ENCODE measurements at regions not wholly inside any gene's neighbourhood (a gene's known extent, or its start where the extent isn't known, plus 50 kb on each side); places are given as distances from the start of the nearest gene placed in this dataset.

DNA sequence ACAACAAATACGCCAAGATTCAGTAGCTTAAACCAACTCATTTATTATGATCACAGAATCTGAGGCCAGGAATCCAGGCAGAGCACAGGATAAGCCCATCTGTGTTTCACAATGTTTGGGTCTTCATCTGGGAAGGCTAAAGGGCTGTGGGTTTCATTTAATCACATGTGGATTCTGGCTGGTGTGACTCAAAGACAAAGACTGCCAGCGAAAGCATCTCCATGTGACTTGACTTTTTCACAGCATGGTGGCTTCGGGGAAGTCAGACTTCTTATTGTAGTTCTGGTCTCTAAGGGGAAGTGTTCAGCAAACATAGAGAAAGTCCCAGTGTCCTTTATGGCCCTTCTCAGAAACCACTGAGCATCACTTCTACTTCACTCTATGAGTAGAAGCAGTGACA lies 1014.4 kb upstream of the GOT2 start:
- H3K27ac ChIP-seq = no peak overlapping the region
- no peaks in the 10 kb centered on the region for H3K27me3 ChIP-seq
- WGBS = 88% methylated on average over 3 of the region's 3 CpGs
- H3K9me3 ChIP-seq = peaks cover 1% of the 10 kb centered on the region
- H3K4me1 ChIP-seq = no peaks in the 10 kb centered on the region
- TF ChIP-seq POLR2AphosphoS5 (IDR thresholded peaks at IDR 0.05) (no peak), POLR2A (IDR thresholded peaks at IDR 0.05) (no peak), EP300 (IDR thresholded peaks at IDR 0.05) (no peak)
- TF ChIP-seq, protein P1, sequence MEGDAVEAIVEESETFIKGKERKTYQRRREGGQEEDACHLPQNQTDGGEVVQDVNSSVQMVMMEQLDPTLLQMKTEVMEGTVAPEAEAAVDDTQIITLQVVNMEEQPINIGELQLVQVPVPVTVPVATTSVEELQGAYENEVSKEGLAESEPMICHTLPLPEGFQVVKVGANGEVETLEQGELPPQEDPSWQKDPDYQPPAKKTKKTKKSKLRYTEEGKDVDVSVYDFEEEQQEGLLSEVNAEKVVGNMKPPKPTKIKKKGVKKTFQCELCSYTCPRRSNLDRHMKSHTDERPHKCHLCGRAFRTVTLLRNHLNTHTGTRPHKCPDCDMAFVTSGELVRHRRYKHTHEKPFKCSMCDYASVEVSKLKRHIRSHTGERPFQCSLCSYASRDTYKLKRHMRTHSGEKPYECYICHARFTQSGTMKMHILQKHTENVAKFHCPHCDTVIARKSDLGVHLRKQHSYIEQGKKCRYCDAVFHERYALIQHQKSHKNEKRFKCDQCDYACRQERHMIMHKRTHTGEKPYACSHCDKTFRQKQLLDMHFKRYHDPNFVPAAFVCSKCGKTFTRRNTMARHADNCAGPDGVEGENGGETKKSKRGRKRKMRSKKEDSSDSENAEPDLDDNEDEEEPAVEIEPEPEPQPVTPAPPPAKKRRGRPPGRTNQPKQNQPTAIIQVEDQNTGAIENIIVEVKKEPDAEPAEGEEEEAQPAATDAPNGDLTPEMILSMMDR (IDR thresholded peaks at IDR 0.05) = no peak
- H3K4me3 ChIP-seq = no peak overlapping the region
- H3K36me3 ChIP-seq = no peaks in the 10 kb centered on the region
- no peak for DNase-seq (ENCODE audit: low spot score in 2 of 2)

- TF ChIP-seq POLR2A (IDR thresholded peaks at IDR 0.05) (no peak), POLR2AphosphoS5 (IDR thresholded peaks at IDR 0.05) (no peak), EP300 (IDR thresholded peaks at IDR 0.05) (no peak)
- TF ChIP-seq, protein P1 (IDR thresholded peaks at IDR 0.05) = no peak
- Histone ChIP-seq H3K36me3 (no peaks in the 10 kb centered on the region), H3K4me3 (no peak overlapping the region), H3K4me1 (no peaks in the 10 kb centered on the region), H3K27me3 (no peaks in the 10 kb centered on the region), H3K27ac (no peak overlapping the region), H3K9me3 (peaks cover 3% of the 10 kb centered on the region)
- DNase-seq (ENCODE audit: low spot score in 2 of 2) = no peak
- 86% methylated on average over 5 of the region's 5 CpGs for WGBS
Observed at GRCh38 chr16:59743504-59743903, 1009.4 kb upstream of the GOT2 start.

- TF ChIP-seq, protein P1 (IDR thresholded peaks at IDR 0.05) = no peak
- TF ChIP-seq EP300 (IDR thresholded peaks at IDR 0.05) (no peak), POLR2AphosphoS5 (IDR thresholded peaks at IDR 0.05) (no peak), POLR2A (IDR thresholded peaks at IDR 0.05) (no peak)
- Histone ChIP-seq H3K36me3 (no peaks in the 10 kb centered on the region), H3K27ac (no peak overlapping the region), H3K9me3 (peaks cover 3% of the 10 kb centered on the region), H3K4me3 (no peak overlapping the region), H3K27me3 (no peaks in the 10 kb centered on the region), H3K4me1 (no peaks in the 10 kb centered on the region)
- DNase-seq (ENCODE audit: low spot score in 2 of 2) = no peak
Observed at GRCh38 chr16:59740858-59741257, 1006.7 kb upstream of the GOT2 start.

GRCh38 chr16:59737274-59737673 lies 1003.2 kb upstream of the GOT2 start:
- H3K4me3 ChIP-seq = no peak overlapping the region
- WGBS = 56% methylated on average over 1 of the region's 1 CpG
- no peaks in the 10 kb centered on the region for H3K4me1 ChIP-seq
- H3K27ac ChIP-seq = no peak overlapping the region
- H3K27me3 ChIP-seq = no peaks in the 10 kb centered on the region
- peaks cover 5% of the 10 kb centered on the region for H3K9me3 ChIP-seq
- no peaks in the 10 kb centered on the region for H3K36me3 ChIP-seq
- no peak for DNase-seq (ENCODE audit: low spot score in 2 of 2)
- TF ChIP-seq POLR2A (IDR thresholded peaks at IDR 0.05) = no peak
- TF ChIP-seq, protein P1 (IDR thresholded peaks at IDR 0.05) = no peak
- no peak for TF ChIP-seq EP300 (IDR thresholded peaks at IDR 0.05)
- no peak for TF ChIP-seq POLR2AphosphoS5 (IDR thresholded peaks at IDR 0.05)

DNA sequence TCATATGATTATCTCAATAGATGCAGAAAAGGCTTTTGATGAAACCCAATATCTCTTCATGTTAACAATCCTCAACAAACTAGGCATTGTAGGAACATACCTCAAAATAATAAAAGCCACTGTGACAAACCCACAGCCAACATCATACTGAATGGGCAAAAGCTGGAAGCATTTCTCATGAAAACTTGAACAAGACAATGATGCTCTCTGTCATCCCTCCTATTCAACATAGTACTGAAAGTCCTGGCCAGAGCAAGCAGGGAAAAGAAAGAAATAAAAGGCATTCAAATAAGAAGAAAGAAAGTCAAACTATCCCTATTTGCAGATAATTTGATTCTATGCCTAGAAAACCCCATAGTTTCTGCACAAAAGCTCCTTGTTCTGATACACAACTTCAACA lies 999.2 kb upstream of the GOT2 start:
- Histone ChIP-seq H3K9me3 (peaks cover 10% of the 10 kb centered on the region), H3K4me1 (no peaks in the 10 kb centered on the region), H3K27me3 (no peaks in the 10 kb centered on the region), H3K4me3 (no peak overlapping the region), H3K27ac (no peak overlapping the region), H3K36me3 (no peaks in the 10 kb centered on the region)
- TF ChIP-seq, protein P1 (IDR thresholded peaks at IDR 0.05) = no peak
- TF ChIP-seq POLR2A (IDR thresholded peaks at IDR 0.05) (no peak), EP300 (IDR thresholded peaks at IDR 0.05) (no peak), POLR2AphosphoS5 (IDR thresholded peaks at IDR 0.05) (no peak)
- DNase-seq (ENCODE audit: low spot score in 2 of 2) = no peak
